GM10266 (cell line): ENCODE measurements at regions not wholly inside any gene's neighbourhood (a gene's known extent, or its start where the extent isn't known, plus 50 kb on each side); places are given as distances from the start of the nearest gene placed in this dataset.
"Not testable (repeated sequence)": the region's sequence is repeated elsewhere in the genome, so short reads cannot be mapped to it uniquely, and the experiment has no call there.

Experiments
- DNase-seq: peaks from one replicate; pipeline ENCODE4 v3.0.0; 2012; ENCODE audit errors: extremely low spot score
- CTCF ChIP-seq: IDR thresholded peaks from 2 replicates; pipeline ENCODE4 v1.5.1; 2012; ENCODE audit warnings: mild to moderate bottlenecking, low read depth; ENCODE audit not compliant: control insufficient read depth, insufficient read depth; ENCODE audit errors: missing control alignments

- DNase-seq = no peak
- TF ChIP-seq CTCF = no peak
These were observed 223.8 kb upstream of the ZCCHC13 start for GRCh38 chrX:74080165-74080564.

- DNase-seq = no peak
- no peak for TF ChIP-seq CTCF
These were observed 213.4 kb upstream of the XIST start for GRCh38 chrX:74065831-74066390.

GRCh38 chrX:74063426-74064155 is 211.1 kb upstream of the XIST start:
- TF ChIP-seq CTCF = no peak
- no peak for DNase-seq

GRCh38 chrX:74061879-74062278 is 209.4 kb upstream of the XIST start:
- DNase-seq = no peak
- no peak for TF ChIP-seq CTCF

- no peak for DNase-seq
- TF ChIP-seq CTCF = no peak
These were observed 196.6 kb upstream of the XIST start for GRCh38 chrX:74049126-74049525.

GRCh38 chrX:74034066-74034465 is 181.6 kb upstream of the XIST start:
- not testable (repeated sequence) for DNase-seq

GRCh38 chrX:74031527-74031926 is 179.0 kb upstream of the XIST start:
- DNase-seq = not testable (repeated sequence)

GRCh38 chrX:74030766-74031165 is 178.3 kb upstream of the XIST start:
- not testable (repeated sequence) for DNase-seq

- not testable (repeated sequence) for DNase-seq
These were observed 172.6 kb upstream of the XIST start for GRCh38 chrX:74025145-74025544.
